ENCODE measurements at regions not wholly inside any gene's neighbourhood (a gene's known extent, or its start where the extent isn't known, plus 50 kb on each side); places are given as distances from the start of the nearest gene placed in this dataset.

DNA sequence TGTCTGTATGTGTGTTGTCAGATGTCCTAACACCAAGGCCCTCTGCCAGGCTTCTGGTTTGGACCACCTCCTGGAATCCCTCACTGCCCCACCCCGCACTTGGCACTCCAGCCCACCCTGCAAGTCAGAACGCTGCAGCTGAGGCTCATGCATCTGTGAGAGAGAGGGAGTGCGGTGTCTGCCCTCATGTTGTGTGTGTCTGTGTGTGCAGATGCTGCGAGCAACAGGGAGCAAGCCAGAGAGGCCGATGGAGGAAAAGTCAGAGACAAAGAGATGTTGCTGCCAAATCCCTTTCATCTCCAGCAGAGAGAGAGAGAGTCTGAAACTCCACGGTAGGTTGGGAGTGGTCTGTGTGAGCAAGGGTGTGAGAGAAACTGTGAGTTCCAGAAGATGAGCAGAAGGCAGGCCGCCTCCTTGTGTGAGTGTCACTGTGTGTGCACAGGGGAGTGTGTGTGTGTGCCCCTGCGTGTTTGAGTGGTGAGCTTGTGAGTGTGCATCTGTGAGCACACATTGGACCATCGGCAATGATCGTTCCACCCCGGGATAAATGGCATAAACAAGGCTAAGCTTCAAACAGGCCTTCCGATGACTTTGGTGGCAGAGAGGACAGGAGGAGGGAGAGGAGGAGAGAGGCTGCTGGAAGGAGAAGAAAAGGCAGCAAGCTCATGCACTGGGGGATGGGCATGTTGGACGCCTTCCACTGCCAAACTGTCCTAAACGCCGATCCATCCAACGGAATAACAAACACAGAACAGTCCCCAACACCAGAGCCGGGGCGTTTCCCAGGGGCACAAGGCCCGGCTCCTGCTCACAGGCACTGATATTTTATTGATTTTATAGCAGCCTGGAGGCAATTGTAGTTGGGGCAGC, 99.2 kb upstream of the GRIK3 start:
- TF ChIP-seq, protein P1, sequence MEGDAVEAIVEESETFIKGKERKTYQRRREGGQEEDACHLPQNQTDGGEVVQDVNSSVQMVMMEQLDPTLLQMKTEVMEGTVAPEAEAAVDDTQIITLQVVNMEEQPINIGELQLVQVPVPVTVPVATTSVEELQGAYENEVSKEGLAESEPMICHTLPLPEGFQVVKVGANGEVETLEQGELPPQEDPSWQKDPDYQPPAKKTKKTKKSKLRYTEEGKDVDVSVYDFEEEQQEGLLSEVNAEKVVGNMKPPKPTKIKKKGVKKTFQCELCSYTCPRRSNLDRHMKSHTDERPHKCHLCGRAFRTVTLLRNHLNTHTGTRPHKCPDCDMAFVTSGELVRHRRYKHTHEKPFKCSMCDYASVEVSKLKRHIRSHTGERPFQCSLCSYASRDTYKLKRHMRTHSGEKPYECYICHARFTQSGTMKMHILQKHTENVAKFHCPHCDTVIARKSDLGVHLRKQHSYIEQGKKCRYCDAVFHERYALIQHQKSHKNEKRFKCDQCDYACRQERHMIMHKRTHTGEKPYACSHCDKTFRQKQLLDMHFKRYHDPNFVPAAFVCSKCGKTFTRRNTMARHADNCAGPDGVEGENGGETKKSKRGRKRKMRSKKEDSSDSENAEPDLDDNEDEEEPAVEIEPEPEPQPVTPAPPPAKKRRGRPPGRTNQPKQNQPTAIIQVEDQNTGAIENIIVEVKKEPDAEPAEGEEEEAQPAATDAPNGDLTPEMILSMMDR (IDR thresholded peaks at IDR 0.05; ENCODE audit: insufficient read depth, low read length, missing control alignments): no peak
- ChIA-PET CTCF (no interaction called here), POLR2A (no interaction called here)
- DNase-seq (ENCODE audit: low read depth, low spot score): no peak
- no peak overlapping the region for H3K4me3 ChIP-seq (ENCODE audit: low read depth, low read length)

DNA sequence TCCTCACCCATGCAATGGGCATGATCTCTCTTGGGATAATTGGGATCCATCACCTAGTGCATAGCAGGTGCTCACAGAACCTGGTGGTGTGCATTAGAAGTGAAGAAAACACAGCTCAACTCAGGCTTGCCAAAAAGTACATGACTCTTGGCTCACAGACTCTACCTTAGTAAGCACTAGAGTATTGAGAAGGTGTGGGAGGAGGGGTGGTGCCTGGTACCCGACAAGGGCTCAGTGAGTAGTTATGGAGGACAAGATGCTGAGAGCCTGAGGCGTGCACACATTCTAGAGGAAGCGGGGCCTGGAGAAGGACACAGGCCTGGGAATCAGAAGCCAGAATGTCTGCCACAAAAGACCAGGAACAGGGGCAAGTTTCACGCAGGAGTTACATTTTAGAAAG, 100.3 kb upstream of the GRIK3 start:
- CTCF ChIA-PET: no interaction called here
- no peak overlapping the region for H3K4me3 ChIP-seq (ENCODE audit: low read depth, low read length)
- POLR2A ChIA-PET: no interaction called here
- no peak for DNase-seq (ENCODE audit: low read depth, low spot score)
- TF ChIP-seq, protein P1 (IDR thresholded peaks at IDR 0.05; ENCODE audit: insufficient read depth, low read length, missing control alignments): no peak

GRCh38 chr1:37135032-37135431, 100.7 kb upstream of the GRIK3 start:
- TF ChIP-seq, protein P1 (IDR thresholded peaks at IDR 0.05; ENCODE audit: insufficient read depth, low read length, missing control alignments): no peak
- H3K4me3 ChIP-seq (ENCODE audit: low read depth, low read length): no peak overlapping the region
- ChIA-PET POLR2A (no interaction called here), CTCF (no interaction called here)
- no peak for DNase-seq (ENCODE audit: low read depth, low spot score)

GRCh38 chr1:37137014-37137413, 102.7 kb upstream of the GRIK3 start:
- no peak overlapping the region for H3K4me3 ChIP-seq (ENCODE audit: low read depth, low read length)
- TF ChIP-seq, protein P1 (IDR thresholded peaks at IDR 0.05; ENCODE audit: insufficient read depth, low read length, missing control alignments): no peak
- ChIA-PET CTCF (no interaction called here), POLR2A (no interaction called here)
- no peak for DNase-seq (ENCODE audit: low read depth, low spot score)

DNA sequence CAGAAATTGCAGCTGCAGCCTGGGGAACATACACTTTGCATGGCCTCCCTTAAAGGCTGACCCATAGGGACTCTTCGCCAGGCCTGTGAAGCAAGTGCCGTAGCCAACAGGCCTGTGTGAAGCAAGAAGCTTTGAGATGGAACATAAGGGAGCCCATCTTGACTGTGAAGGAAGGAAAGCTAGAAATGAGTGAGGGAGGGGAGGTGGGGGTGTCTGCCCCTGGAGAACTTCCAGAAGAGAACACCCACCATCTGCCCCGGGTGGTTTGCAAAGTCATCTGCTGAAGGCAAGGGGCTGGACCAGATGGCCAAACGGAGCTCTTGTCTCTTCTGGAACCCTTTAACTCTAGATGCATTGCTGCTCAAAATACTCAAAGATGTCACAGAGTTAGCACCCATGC, 103.3 kb upstream of the GRIK3 start:
- DNase-seq (ENCODE audit: low read depth, low spot score): no peak
- POLR2A ChIA-PET: no interaction called here
- H3K4me3 ChIP-seq (ENCODE audit: low read depth, low read length): no peak overlapping the region
- CTCF ChIA-PET: interaction anchor here (0.9 kb wide), 1 partner anchor 297 kb away, joined by 3 read pairs; no protein-coding TSS in a partner anchor
- TF ChIP-seq, protein P1 (IDR thresholded peaks at IDR 0.05; ENCODE audit: insufficient read depth, low read length, missing control alignments): no peak

DNA sequence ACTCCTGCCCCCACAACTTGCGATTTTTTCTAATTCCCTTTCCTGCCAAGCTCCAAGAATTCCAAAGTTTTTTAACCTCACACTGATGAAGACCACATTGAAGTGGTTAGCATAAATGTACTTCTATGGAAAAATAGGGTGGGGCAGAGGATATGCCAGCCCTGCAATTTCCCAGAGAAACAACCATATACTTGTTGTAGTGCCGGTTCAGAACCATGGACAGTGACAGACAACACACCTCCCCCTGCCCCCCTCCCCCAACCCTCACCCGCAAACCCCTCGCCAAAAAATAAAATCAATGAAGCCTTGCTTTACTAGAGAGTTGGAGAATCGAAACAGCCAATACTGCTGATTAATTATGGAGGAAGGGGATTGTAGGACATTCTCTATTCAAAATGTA, 109.5 kb upstream of the GRIK3 start:
- TF ChIP-seq, protein P1 (IDR thresholded peaks at IDR 0.05; ENCODE audit: insufficient read depth, low read length, missing control alignments): no peak
- CTCF ChIA-PET: no interaction called here
- POLR2A ChIA-PET: no interaction called here
- no peak overlapping the region for H3K4me3 ChIP-seq (ENCODE audit: low read depth, low read length)
- no peak for DNase-seq (ENCODE audit: low read depth, low spot score)
